Ectodermal cell (in vitro differentiated cells): ENCODE measurements at regions not wholly inside any gene's neighbourhood (a gene's known extent, or its start where the extent isn't known, plus 50 kb on each side); places are given as distances from the start of the nearest gene placed in this dataset.
"Not testable (repeated sequence)": the region's sequence is repeated elsewhere in the genome, so short reads cannot be mapped to it uniquely, and the experiment has no call there.

ENCODE experiments used
- H3K27ac ChIP-seq: 2 replicates; pipeline ENCODE4 v1.7.0; 2013; ENCODE audit warnings: mild to moderate bottlenecking, low read depth, low read length; ENCODE audit not compliant: insufficient read depth, poor library complexity, severe bottlenecking
- H3K27me3 ChIP-seq: 2 replicates; pipeline ENCODE4 v1.7.0; 2013; ENCODE audit warnings: mild to moderate bottlenecking, low read length; ENCODE audit not compliant: insufficient read depth, control insufficient read depth, poor library complexity, severe bottlenecking
- H3K36me3 ChIP-seq: one replicate; pipeline ENCODE4 v1.7.0; 2013; ENCODE audit warnings: low read length; ENCODE audit not compliant: control insufficient read depth, insufficient read depth
- H3K4me1 ChIP-seq: one replicate; pipeline ENCODE4 v1.7.0; 2013; ENCODE audit warnings: low read length; ENCODE audit not compliant: control insufficient read depth, insufficient read depth
- H3K4me3 ChIP-seq: 2 replicates; pipeline ENCODE4 v1.7.0; 2013; ENCODE audit warnings: low read depth, low read length, control low read depth; ENCODE audit not compliant: insufficient read depth
- H3K9me3 ChIP-seq: 2 replicates; pipeline ENCODE4 v1.7.0; 2013; ENCODE audit warnings: mild to moderate bottlenecking, low read length, moderate library complexity; ENCODE audit not compliant: control insufficient read depth
- WGBS, 2 experiments: methylation state at CpG; one replicate each; pipeline ENCODE4 v1.1.7; 2013; ENCODE audit warnings: missing lambda C conversion rate in 2 of 2; 5-methylcytosine and 5-hydroxymethylcytosine counted together

DNA sequence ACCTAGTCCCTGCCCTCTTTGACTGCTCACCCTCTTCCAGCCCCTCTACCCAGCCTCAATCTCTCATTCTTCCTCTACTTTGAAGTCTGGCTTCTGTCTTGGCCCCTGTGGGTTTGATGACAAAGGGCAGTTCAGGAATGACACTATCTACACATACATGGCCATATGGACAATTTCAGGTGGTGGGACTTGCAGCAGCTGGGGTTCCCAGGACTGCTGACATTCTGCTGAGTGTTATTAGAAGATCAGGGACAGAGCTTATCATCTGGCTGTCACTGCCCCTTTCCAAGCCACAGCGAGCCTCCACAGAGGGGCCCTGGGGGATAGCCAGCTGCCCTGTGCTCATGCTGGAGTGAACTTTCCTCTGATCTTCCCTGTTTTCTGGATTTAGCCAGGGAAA, 97.4 kb upstream of the IPO9 start:
- no peaks in the 10 kb centered on the region for H3K36me3 ChIP-seq
- H3K27me3 ChIP-seq, result no peaks in the 10 kb centered on the region
- H3K9me3 ChIP-seq, result no peaks in the 10 kb centered on the region
- H3K4me1 ChIP-seq, result peaks cover 28% of the 10 kb centered on the region
- no peak overlapping the region for H3K4me3 ChIP-seq
- 88 to 92% methylated on average over 1 of the region's 1 CpG for WGBS, 2 experiments
- peak overlapping the region; percentile 32 for H3K27ac ChIP-seq

DNA sequence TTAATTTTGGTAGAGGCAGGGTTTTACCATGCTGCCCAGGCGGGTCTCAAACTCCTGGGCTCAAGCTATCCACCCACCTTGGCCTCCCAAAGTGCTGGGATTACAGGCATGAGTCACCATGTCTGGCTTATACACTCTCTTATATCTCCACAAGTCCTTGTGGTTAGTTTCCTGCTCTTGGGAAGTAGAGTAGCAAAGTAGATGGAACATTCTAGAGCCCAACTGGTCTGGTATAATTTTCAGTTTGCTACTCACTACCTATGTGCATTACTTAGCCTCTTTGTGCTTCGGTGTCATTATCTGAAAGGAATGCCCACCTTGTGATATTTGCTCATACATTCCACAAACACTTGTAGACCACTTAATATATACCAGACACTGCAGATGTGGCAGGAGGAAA, 96.6 kb upstream of the IPO9 start:
- Histone ChIP-seq H3K36me3 (no peaks in the 10 kb centered on the region), H3K9me3 (no peaks in the 10 kb centered on the region), H3K27ac (no peak overlapping the region), H3K27me3 (no peaks in the 10 kb centered on the region), H3K4me1 (peaks cover 35% of the 10 kb centered on the region), H3K4me3 (no peak overlapping the region)
- WGBS, 2 experiments, result 98 to 100% methylated on average over 2 of the region's 2 CpGs

GRCh38 chr1:201734221-201734620, 94.7 kb upstream of the IPO9 start:
- peaks cover 54% of the 10 kb centered on the region for H3K4me1 ChIP-seq
- H3K4me3 ChIP-seq, H3K36me3 ChIP-seq, H3K27me3 ChIP-seq, H3K27ac ChIP-seq, H3K9me3 ChIP-seq: not testable (repeated sequence)
- WGBS, 2 experiments, result 69 to 75% methylated on average over 4 of the region's 4 CpGs

GRCh38 chr1:201734786-201735185, 94.2 kb upstream of the IPO9 start:
- Histone ChIP-seq H3K4me3 (no peak overlapping the region), H3K27me3 (no peaks in the 10 kb centered on the region), H3K4me1 (peaks cover 56% of the 10 kb centered on the region), H3K27ac (no peak overlapping the region), H3K9me3 (no peaks in the 10 kb centered on the region), H3K36me3 (no peaks in the 10 kb centered on the region)
- WGBS, 2 experiments, result 78 to 83% methylated on average over 2 of the region's 2 CpGs

DNA sequence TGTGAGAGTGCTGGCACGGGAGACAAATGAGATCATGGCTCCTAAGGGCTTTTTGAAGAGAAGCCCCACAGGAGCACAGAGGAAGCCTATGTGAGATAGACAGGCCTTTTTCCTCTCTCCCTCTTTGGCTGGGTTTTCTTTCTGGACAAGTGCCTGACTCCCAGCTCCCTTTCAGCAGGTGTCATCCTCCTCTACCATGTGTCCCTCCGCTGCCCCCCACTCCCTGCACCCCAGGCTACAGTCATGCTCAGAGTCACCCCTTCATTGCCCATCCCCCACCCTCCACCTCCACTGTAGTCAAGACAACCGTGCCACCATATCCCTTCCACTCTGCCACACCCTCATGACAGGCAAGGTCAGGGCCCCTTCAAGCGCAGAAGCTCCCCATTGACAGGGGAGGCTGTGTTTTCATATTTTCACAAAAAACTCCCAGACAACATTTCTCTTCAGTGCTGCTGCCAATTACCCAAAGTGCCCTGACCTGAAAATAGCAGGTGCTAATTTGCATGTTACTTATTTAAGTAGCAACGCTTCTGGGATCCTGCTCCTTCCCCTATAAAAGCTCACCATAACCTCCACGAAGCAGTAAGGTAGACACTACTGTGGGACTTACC, 92.1 kb upstream of the IPO9 start:
- Histone ChIP-seq H3K4me1 (peaks cover 50% of the 10 kb centered on the region), H3K27ac (peak overlapping the region; percentile 96), H3K9me3 (no peaks in the 10 kb centered on the region)

DNA sequence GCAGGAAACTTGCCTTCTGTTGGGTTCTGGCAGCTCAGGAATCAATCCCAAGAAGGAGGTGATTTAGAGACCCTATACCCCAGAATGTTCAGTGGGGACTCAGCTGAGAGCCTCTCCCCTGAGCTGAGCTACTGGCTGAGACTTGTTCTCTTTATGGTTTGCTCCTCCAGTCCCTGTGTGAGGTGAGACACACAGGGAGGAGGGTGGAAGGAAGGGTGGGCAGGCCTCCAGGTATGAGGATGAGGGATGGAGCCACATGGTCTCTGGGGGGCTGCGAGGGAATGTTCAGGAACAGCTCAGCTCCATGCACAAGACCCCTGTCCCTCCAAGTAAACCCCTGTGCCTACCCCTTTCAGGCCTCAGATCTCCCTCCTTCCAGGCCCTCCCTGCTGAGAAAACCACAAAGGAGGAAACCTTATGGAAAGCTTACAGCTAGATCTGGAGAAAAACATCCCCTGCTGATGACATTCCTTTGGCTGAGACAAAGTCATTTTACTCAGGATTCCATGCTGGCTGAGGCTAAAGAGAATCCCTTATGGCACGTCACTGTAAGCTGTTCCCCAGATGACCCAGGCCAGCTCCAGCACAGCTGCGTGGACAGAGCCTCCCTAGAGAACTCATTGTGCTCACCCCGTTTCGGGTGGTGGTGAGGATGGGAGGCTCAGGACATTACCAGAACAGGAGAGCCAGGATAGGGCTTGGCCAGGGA, 91.5 kb upstream of the IPO9 start:
- no peaks in the 10 kb centered on the region for H3K36me3 ChIP-seq
- 3 to 4% methylated on average over 5 of the region's 5 CpGs for WGBS, 2 experiments
- H3K4me1 ChIP-seq, result peaks cover 56% of the 10 kb centered on the region
- H3K27me3 ChIP-seq, result no peaks in the 10 kb centered on the region
- peak overlapping the region; percentile 69 for H3K4me3 ChIP-seq
- no peaks in the 10 kb centered on the region for H3K9me3 ChIP-seq
- peak overlapping the region; percentile 96 for H3K27ac ChIP-seq

More for the DNA sequence above, 92.1 kb upstream of the IPO9 start:
- Histone ChIP-seq H3K36me3 (no peaks in the 10 kb centered on the region), H3K27me3 (no peaks in the 10 kb centered on the region), H3K4me3 (no peak overlapping the region)
- 52 to 59% methylated on average over 6 of the region's 6 CpGs for WGBS, 2 experiments

- Histone ChIP-seq H3K9me3 (no peaks in the 10 kb centered on the region), H3K27me3 (no peaks in the 10 kb centered on the region), H3K4me1 (peaks cover 59% of the 10 kb centered on the region), H3K36me3 (no peaks in the 10 kb centered on the region), H3K4me3 (peak overlapping the region; percentile 69), H3K27ac (peak overlapping the region; percentile 96)
- 3 to 4% methylated on average over 12 of the region's 12 CpGs for WGBS, 2 experiments
Observed at GRCh38 chr1:201739080-201739479, 89.9 kb upstream of the IPO9 start.

GRCh38 chr1:201739492-201740085, 89.4 kb upstream of the IPO9 start:
- WGBS, 2 experiments, result 0% methylated on average over 38 of the region's 38 CpGs
- Histone ChIP-seq H3K4me1 (peaks cover 59% of the 10 kb centered on the region), H3K27ac (peak overlapping the region; percentile 77), H3K4me3 (peak overlapping the region; percentile 69), H3K36me3 (peaks cover 3% of the 10 kb centered on the region), H3K27me3 (no peaks in the 10 kb centered on the region), H3K9me3 (no peaks in the 10 kb centered on the region)

DNA sequence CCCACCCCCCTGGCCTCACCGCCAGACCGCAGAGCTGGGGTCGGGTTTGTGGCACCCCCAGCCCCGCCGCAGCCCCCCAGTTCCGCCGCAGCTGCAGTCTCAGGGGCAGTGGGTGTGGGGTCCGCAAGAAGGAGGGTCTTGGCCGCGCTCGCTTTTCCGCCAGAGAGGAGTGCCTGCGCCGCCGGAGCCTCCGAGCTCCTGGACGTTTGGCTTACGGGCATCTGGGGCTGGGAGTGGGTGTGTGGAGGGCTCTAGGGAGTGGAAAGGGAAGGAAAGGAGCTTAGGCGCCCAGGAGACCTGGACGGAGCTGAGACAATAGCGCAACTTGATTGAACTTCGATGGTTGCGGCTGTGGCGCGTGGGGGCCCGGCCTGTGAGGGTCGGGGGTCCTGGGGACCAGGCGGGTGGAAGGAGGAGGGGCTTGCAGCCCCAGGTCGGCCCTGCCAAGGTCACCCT, 88.8 kb upstream of the IPO9 start:
- WGBS, 2 experiments, result 0% methylated on average over 29 of the region's 29 CpGs
- H3K36me3 ChIP-seq, result peaks cover 3% of the 10 kb centered on the region
- peaks cover 59% of the 10 kb centered on the region for H3K4me1 ChIP-seq
- H3K27ac ChIP-seq, result peak overlapping the region; percentile 50
- H3K4me3 ChIP-seq, result peak overlapping the region; percentile 69
- H3K9me3 ChIP-seq, result no peaks in the 10 kb centered on the region
- no peaks in the 10 kb centered on the region for H3K27me3 ChIP-seq

DNA sequence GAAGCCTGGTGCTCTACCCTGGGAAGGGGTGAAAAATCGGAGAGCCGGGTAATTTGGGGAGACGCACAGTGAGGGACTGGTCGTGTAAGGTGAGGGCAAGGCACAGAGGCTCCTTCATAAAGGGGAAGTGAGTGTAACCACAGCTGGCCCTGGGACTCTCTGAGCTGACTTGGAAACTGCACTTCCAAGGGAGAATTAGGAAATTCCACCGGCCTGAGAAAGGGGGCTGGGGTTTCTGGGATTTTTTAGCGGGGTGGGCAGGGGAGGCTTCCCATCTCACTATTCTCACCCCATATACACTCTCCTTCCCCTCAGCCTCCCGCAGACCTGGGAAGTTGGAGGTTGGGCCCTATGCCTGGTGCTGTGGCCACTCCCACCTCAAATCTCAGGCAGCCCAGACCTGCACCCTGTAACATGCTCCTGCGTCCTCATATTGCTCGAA, 88.3 kb upstream of the IPO9 start:
- H3K27ac ChIP-seq, result peak overlapping the region; percentile 50
- peak overlapping the region; percentile 69 for H3K4me3 ChIP-seq
- peaks cover 57% of the 10 kb centered on the region for H3K4me1 ChIP-seq
- peaks cover 3% of the 10 kb centered on the region for H3K36me3 ChIP-seq
- no peaks in the 10 kb centered on the region for H3K9me3 ChIP-seq
- 4% methylated on average over 9 of the region's 9 CpGs for WGBS, 2 experiments
- no peaks in the 10 kb centered on the region for H3K27me3 ChIP-seq
